Activated naive CD4-positive, alpha-beta T cell treated with anti-CD3 and anti-CD28 coated beads for 36 hours (primary cell): ENCODE measurements at regions not wholly inside any gene's neighbourhood (a gene's known extent, or its start where the extent isn't known, plus 50 kb on each side); places are given as distances from the start of the nearest gene placed in this dataset.

Experiments
- CTCF ChIA-PET: fragments of 350-600 bp; sonication (Branson Sonifier 250); formaldehyde crosslinking; loops from one replicate; lab custom pipeline; 2021; ENCODE audit warnings: antibody characterized with exemption; lab: Charles Lee
- DNase-seq: peaks from one replicate; pipeline ENCODE4 v3.0.0-alpha.2; 2020
- H3K27ac Mint-ChIP-seq: one replicate; pipeline ENCODE4 v1.8.0; 2021; ENCODE audit warnings: mild to moderate bottlenecking, mixed read lengths
- H3K27me3 Mint-ChIP-seq: one replicate; pipeline ENCODE4 v1.8.0; 2021; ENCODE audit warnings: low read depth, mixed read lengths
- H3K36me3 Mint-ChIP-seq: one replicate; pipeline ENCODE4 v1.8.0; 2021; ENCODE audit warnings: low read depth, mixed read lengths
- H3K4me1 Mint-ChIP-seq: one replicate; pipeline ENCODE4 v1.8.0; 2021; ENCODE audit warnings: low read depth, mixed read lengths
- H3K4me3 Mint-ChIP-seq: one replicate; pipeline ENCODE4 v1.8.0; 2021; ENCODE audit warnings: mild to moderate bottlenecking, moderate library complexity, mixed read lengths
- H3K9me3 Mint-ChIP-seq: one replicate; pipeline ENCODE4 v1.8.0; 2021; ENCODE audit warnings: mixed read lengths
- intact Hi-C: fragments of 100-400 bp; cut with micrococcal nuclease; formaldehyde crosslinking; loops from one replicate; pipeline ENCODE4 v1.15.1; 2023

- Mint-ChIP-seq H3K27ac (no peak overlapping the region), H3K4me3 (no peak overlapping the region), H3K4me1 (no peaks in the 10 kb centered on the region), H3K9me3 (peaks cover 6% of the 10 kb centered on the region), H3K36me3 (no peaks in the 10 kb centered on the region), H3K27me3 (no peaks in the 10 kb centered on the region)
- intact Hi-C loops, result no loop called here
- CTCF ChIA-PET, result no interaction called here
- no peak for DNase-seq
These were observed 1624.0 kb downstream of the AMY1C start for GRCh38 chr1:105373681-105374080.

- intact Hi-C loops, result no loop called here
- H3K36me3 Mint-ChIP-seq, result no peaks in the 10 kb centered on the region
- CTCF ChIA-PET, result no interaction called here
These were observed 1636.8 kb downstream of the AMY1C start for GRCh38 chr1:105386489-105386888.

GRCh38 chr1:105396001-105396400, 1646.3 kb downstream of the AMY1C start:
- H3K36me3 Mint-ChIP-seq, result no peaks in the 10 kb centered on the region
- no peak overlapping the region for H3K4me3 Mint-ChIP-seq
- H3K27me3 Mint-ChIP-seq, result no peaks in the 10 kb centered on the region
- intact Hi-C loops, result no loop called here
- DNase-seq, result no peak
- H3K27ac Mint-ChIP-seq, result no peak overlapping the region
- CTCF ChIA-PET, result no interaction called here
- no peaks in the 10 kb centered on the region for H3K4me1 Mint-ChIP-seq
- peaks cover 17% of the 10 kb centered on the region for H3K9me3 Mint-ChIP-seq

More at GRCh38 chr1:105386489-105386888, 1636.8 kb downstream of the AMY1C start:
- H3K4me3 Mint-ChIP-seq, result no peak overlapping the region
- no peak overlapping the region for H3K27ac Mint-ChIP-seq
- no peaks in the 10 kb centered on the region for H3K4me1 Mint-ChIP-seq
- peaks cover 7% of the 10 kb centered on the region for H3K9me3 Mint-ChIP-seq
- no peaks in the 10 kb centered on the region for H3K27me3 Mint-ChIP-seq
- no peak for DNase-seq

- Mint-ChIP-seq H3K36me3 (no peaks in the 10 kb centered on the region), H3K27me3 (no peaks in the 10 kb centered on the region), H3K27ac (no peak overlapping the region), H3K4me3 (no peak overlapping the region), H3K9me3 (peaks cover 11% of the 10 kb centered on the region), H3K4me1 (no peaks in the 10 kb centered on the region)
- CTCF ChIA-PET, result no interaction called here
- intact Hi-C loops, result no loop called here
- DNase-seq, result no peak
These were observed 1649.2 kb downstream of the AMY1C start for GRCh38 chr1:105398909-105399308.

- no peak overlapping the region for H3K4me3 Mint-ChIP-seq
- H3K27ac Mint-ChIP-seq, result no peak overlapping the region
- no peaks in the 10 kb centered on the region for H3K4me1 Mint-ChIP-seq
- H3K36me3 Mint-ChIP-seq, result no peaks in the 10 kb centered on the region
- H3K27me3 Mint-ChIP-seq, result no peaks in the 10 kb centered on the region
- CTCF ChIA-PET, result no interaction called here
- intact Hi-C loops, result no loop called here
- H3K9me3 Mint-ChIP-seq, result peaks cover 9% of the 10 kb centered on the region
- no peak for DNase-seq
These were observed 1650.0 kb downstream of the AMY1C start for GRCh38 chr1:105399716-105400115.

- CTCF ChIA-PET, result no interaction called here
- no peak for DNase-seq
- Mint-ChIP-seq H3K4me1 (no peaks in the 10 kb centered on the region), H3K27me3 (no peaks in the 10 kb centered on the region), H3K36me3 (no peaks in the 10 kb centered on the region), H3K9me3 (peaks cover 12% of the 10 kb centered on the region), H3K4me3 (no peak overlapping the region), H3K27ac (no peak overlapping the region)
- intact Hi-C loops, result no loop called here
These were observed 1640.2 kb upstream of the PRMT6 start for GRCh38 chr1:105416261-105416660.

- CTCF ChIA-PET, result interaction anchor here (0.7 kb wide), 1 partner anchor 815 kb away, joined by 3 read pairs; no protein-coding TSS in a partner anchor
- Mint-ChIP-seq H3K9me3 (peaks cover 6% of the 10 kb centered on the region), H3K27me3 (no peaks in the 10 kb centered on the region), H3K36me3 (no peaks in the 10 kb centered on the region), H3K4me3 (no peak overlapping the region), H3K27ac (no peak overlapping the region), H3K4me1 (no peaks in the 10 kb centered on the region)
- DNase-seq, result no peak
- intact Hi-C loops, result no loop called here
These were observed 1637.4 kb upstream of the PRMT6 start for GRCh38 chr1:105419030-105419429.

- no peak for DNase-seq
- H3K4me3 Mint-ChIP-seq, result no peak overlapping the region
- peaks cover 1% of the 10 kb centered on the region for H3K9me3 Mint-ChIP-seq
- H3K4me1 Mint-ChIP-seq, result no peaks in the 10 kb centered on the region
- no peak overlapping the region for H3K27ac Mint-ChIP-seq
- H3K27me3 Mint-ChIP-seq, result no peaks in the 10 kb centered on the region
- H3K36me3 Mint-ChIP-seq, result no peaks in the 10 kb centered on the region
- intact Hi-C loops, result no loop called here
- CTCF ChIA-PET, result no interaction called here
These were observed 1628.9 kb upstream of the PRMT6 start for GRCh38 chr1:105427543-105427942.

GRCh38 chr1:105436589-105437259, 1619.8 kb upstream of the PRMT6 start:
- no peak overlapping the region for H3K27ac Mint-ChIP-seq
- CTCF ChIA-PET, result no interaction called here
- H3K4me1 Mint-ChIP-seq, result no peaks in the 10 kb centered on the region
- DNase-seq, result no peak
- peaks cover 5% of the 10 kb centered on the region for H3K9me3 Mint-ChIP-seq
- H3K36me3 Mint-ChIP-seq, result no peaks in the 10 kb centered on the region
- H3K4me3 Mint-ChIP-seq, result no peak overlapping the region
- H3K27me3 Mint-ChIP-seq, result no peaks in the 10 kb centered on the region
- intact Hi-C loops, result no loop called here

GRCh38 chr1:105437847-105438246, 1618.6 kb upstream of the PRMT6 start:
- Mint-ChIP-seq H3K4me3 (no peak overlapping the region), H3K9me3 (peaks cover 5% of the 10 kb centered on the region), H3K27ac (no peak overlapping the region), H3K36me3 (no peaks in the 10 kb centered on the region), H3K27me3 (no peaks in the 10 kb centered on the region), H3K4me1 (no peaks in the 10 kb centered on the region)
- DNase-seq, result no peak
- CTCF ChIA-PET, result no interaction called here
- intact Hi-C loops, result no loop called here

- H3K27me3 Mint-ChIP-seq, result no peaks in the 10 kb centered on the region
These were observed 1613.6 kb upstream of the PRMT6 start for GRCh38 chr1:105442901-105443300.

GRCh38 chr1:105459759-105460158, 1596.7 kb upstream of the PRMT6 start:
- H3K36me3 Mint-ChIP-seq, result no peaks in the 10 kb centered on the region
- H3K27ac Mint-ChIP-seq, result no peak overlapping the region
- no peak for DNase-seq
- H3K4me3 Mint-ChIP-seq, result no peak overlapping the region
- no peaks in the 10 kb centered on the region for H3K27me3 Mint-ChIP-seq
- H3K4me1 Mint-ChIP-seq, result no peaks in the 10 kb centered on the region
- intact Hi-C loops, result no loop called here
- CTCF ChIA-PET, result no interaction called here
- peaks cover 5% of the 10 kb centered on the region for H3K9me3 Mint-ChIP-seq

More at GRCh38 chr1:105442901-105443300, 1613.6 kb upstream of the PRMT6 start:
- H3K4me3 Mint-ChIP-seq, result no peak overlapping the region
- DNase-seq, result no peak
- H3K27ac Mint-ChIP-seq, result no peak overlapping the region
- H3K36me3 Mint-ChIP-seq, result no peaks in the 10 kb centered on the region
- CTCF ChIA-PET, result no interaction called here
- H3K9me3 Mint-ChIP-seq, result peaks cover 16% of the 10 kb centered on the region
- no peaks in the 10 kb centered on the region for H3K4me1 Mint-ChIP-seq
- intact Hi-C loops, result no loop called here

GRCh38 chr1:105462308-105462707, 1594.2 kb upstream of the PRMT6 start:
- no peaks in the 10 kb centered on the region for H3K4me1 Mint-ChIP-seq
- H3K27me3 Mint-ChIP-seq, result no peaks in the 10 kb centered on the region
- CTCF ChIA-PET, result no interaction called here
- H3K4me3 Mint-ChIP-seq, result no peak overlapping the region
- peaks cover 10% of the 10 kb centered on the region for H3K9me3 Mint-ChIP-seq
- H3K36me3 Mint-ChIP-seq, result no peaks in the 10 kb centered on the region
- no peak overlapping the region for H3K27ac Mint-ChIP-seq
- no peak for DNase-seq
- intact Hi-C loops, result no loop called here
